Activated CD4-positive, alpha-beta memory T cell treated with anti-CD3 and anti-CD28 coated beads for 36 hours (primary cell): ENCODE measurements at regions not wholly inside any gene's neighbourhood (a gene's known extent, or its start where the extent isn't known, plus 50 kb on each side); places are given as distances from the start of the nearest gene placed in this dataset.

Source experiments
- CTCF ChIA-PET: fragments of 350-600 bp; sonication (Branson Sonifier 250); formaldehyde crosslinking; loops from one replicate; lab custom pipeline; 2021; ENCODE audit warnings: antibody characterized with exemption, inconsistent platforms; lab: Charles Lee
- POLR2A ChIA-PET: fragments of 350-600 bp; sonication (Branson Sonifier 250); formaldehyde crosslinking; loops from one replicate; lab custom pipeline; 2021; ENCODE audit warnings: antibody characterized with exemption; lab: Charles Lee
- DNase-seq: peaks from one replicate; pipeline ENCODE4 v3.0.0-alpha.2; 2020
- H3K27ac Mint-ChIP-seq: one replicate; pipeline ENCODE4 v1.8.0; 2021; ENCODE audit warnings: mixed read lengths
- H3K27me3 Mint-ChIP-seq: one replicate; pipeline ENCODE4 v1.8.0; 2021; ENCODE audit warnings: mixed read lengths
- H3K36me3 Mint-ChIP-seq: one replicate; pipeline ENCODE4 v1.8.0; 2021; ENCODE audit warnings: mixed read lengths
- H3K4me1 Mint-ChIP-seq: one replicate; pipeline ENCODE4 v1.8.0; 2021; ENCODE audit warnings: low read depth, mixed read lengths
- H3K4me3 Mint-ChIP-seq: one replicate; pipeline ENCODE4 v1.8.0; 2021; ENCODE audit warnings: mild to moderate bottlenecking, mixed read lengths
- H3K9me3 Mint-ChIP-seq: one replicate; pipeline ENCODE4 v1.8.0; 2021; ENCODE audit warnings: mixed read lengths
- intact Hi-C: fragments of 100-400 bp; cut with micrococcal nuclease; formaldehyde crosslinking; loops from one replicate; pipeline ENCODE4 v1.15.1; 2023

DNA sequence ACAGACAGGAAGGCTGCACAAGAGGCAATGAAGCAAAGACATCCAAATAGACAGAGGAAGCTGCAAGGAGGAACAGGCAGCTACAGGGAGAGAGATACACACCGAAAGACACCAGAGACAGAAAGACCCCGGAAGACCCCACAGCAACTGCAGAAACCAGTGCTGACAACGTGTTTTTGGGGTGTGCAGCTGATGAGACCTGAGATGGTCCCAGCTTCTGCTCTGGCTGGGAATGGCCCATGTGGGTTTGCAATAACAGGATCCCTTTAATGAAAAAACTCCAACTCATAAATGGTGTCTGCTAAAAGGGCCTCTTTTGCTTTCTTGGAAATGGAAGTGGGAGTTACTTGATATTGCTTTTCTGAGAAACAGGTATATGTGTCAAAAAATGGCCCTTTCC lies 101.5 kb upstream of the CDH11 start:
- no peaks in the 10 kb centered on the region for H3K27me3 Mint-ChIP-seq

DNA sequence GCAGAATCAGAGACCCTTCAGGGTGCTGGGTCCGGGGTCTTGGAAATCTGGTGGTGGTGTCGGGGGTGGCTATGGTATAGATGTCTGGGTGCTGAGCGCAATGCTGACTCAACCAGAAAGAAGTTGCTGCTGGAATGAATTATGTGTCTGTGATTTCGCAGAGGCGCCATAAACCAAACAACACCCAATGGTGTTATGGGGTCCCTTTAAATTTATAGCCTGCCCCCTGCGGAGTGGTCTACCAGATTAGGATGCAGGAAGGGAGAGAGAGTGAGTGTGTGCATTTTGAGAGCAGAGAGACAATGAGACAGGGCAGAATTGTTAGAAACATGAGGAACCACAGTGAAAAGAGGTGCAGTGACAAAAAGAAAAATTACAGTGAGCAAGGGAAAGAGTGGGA lies 100.7 kb upstream of the CDH11 start:
- Mint-ChIP-seq H3K4me3 (no peak overlapping the region), H3K36me3 (no peaks in the 10 kb centered on the region), H3K9me3 (no peaks in the 10 kb centered on the region), H3K27me3 (no peaks in the 10 kb centered on the region), H3K27ac (no peak overlapping the region), H3K4me1 (no peaks in the 10 kb centered on the region)
- intact Hi-C loops = no loop called here
- DNase-seq = no peak
- POLR2A ChIA-PET = no interaction called here
- CTCF ChIA-PET = no interaction called here

More for the DNA sequence above, 101.5 kb upstream of the CDH11 start:
- ChIA-PET CTCF (no interaction called here), POLR2A (no interaction called here)
- no peak overlapping the region for H3K4me3 Mint-ChIP-seq
- no peaks in the 10 kb centered on the region for H3K4me1 Mint-ChIP-seq
- H3K27ac Mint-ChIP-seq = no peak overlapping the region
- no peaks in the 10 kb centered on the region for H3K36me3 Mint-ChIP-seq
- intact Hi-C loops = no loop called here
- no peak for DNase-seq
- H3K9me3 Mint-ChIP-seq = no peaks in the 10 kb centered on the region

DNA sequence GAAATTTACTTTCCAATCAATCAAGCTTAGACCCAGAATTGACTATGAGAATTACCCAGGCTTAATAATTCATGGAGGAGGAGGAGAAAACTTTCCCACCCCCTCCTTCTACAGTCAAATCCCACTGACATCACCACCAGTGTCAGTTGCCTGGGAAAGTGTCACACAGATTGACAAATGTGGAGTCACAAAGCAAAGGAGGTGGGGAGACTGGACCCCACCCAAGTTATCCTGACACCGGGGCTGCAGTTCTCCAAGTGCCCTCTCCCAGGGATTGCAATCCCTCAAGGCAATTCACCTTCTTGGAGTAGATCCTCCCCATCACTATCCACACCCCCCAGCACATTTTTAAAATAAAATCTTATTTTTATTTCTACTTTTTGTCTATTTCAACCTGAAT lies 100.2 kb upstream of the CDH11 start:
- intact Hi-C loops = no loop called here
- H3K4me3 Mint-ChIP-seq = no peak overlapping the region
- H3K9me3 Mint-ChIP-seq = no peaks in the 10 kb centered on the region
- no peak overlapping the region for H3K27ac Mint-ChIP-seq
- CTCF ChIA-PET = no interaction called here
- H3K36me3 Mint-ChIP-seq = no peaks in the 10 kb centered on the region
- no peaks in the 10 kb centered on the region for H3K27me3 Mint-ChIP-seq
- no peaks in the 10 kb centered on the region for H3K4me1 Mint-ChIP-seq
- POLR2A ChIA-PET = no interaction called here
- no peak for DNase-seq

DNA sequence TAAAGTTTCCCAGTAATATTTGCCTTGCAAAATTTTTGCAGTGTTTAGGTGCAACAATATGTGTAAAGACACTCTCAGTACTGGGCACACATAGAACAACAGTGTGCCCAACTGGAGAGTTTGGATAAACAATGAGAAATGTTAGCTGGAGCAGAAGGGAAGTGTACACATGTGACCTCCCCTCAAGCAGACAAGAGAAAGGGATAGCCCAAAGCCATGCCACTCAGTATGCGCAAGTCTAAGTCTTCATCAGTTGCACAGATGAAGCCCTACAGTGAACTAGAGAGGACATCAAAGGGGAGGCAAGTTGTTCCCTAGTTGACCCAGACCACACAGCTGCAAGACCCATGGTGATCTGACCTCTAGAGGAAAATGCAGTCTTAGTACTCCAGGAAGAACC lies 97.9 kb upstream of the CDH11 start:
- no peak for DNase-seq
- ChIA-PET CTCF (no interaction called here), POLR2A (no interaction called here)
- intact Hi-C loops = no loop called here
- no peaks in the 10 kb centered on the region for H3K36me3 Mint-ChIP-seq
- H3K27ac Mint-ChIP-seq = no peak overlapping the region
- H3K27me3 Mint-ChIP-seq = no peaks in the 10 kb centered on the region
- H3K4me3 Mint-ChIP-seq = no peak overlapping the region
- no peaks in the 10 kb centered on the region for H3K4me1 Mint-ChIP-seq
- no peaks in the 10 kb centered on the region for H3K9me3 Mint-ChIP-seq

DNA sequence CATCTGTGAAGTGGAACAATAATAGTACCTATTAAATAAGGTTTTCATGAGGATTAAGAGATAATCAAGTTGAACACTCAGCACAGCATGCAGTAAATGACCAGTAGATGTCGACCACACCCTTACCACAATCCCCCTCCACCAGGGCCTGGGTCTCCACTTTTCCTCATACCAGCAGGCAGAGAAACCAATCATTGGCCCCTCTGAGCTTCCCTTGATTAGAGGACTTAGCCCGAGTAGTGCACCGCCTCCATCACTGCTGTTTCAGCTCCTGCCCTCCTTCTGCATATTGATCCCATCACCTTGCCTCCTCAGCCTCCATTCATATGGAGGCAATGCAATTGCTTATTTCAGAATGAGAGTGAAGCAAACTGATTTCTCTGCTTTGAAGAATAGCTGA lies 96.5 kb upstream of the CDH11 start:
- Mint-ChIP-seq H3K36me3 (no peaks in the 10 kb centered on the region), H3K27me3 (no peaks in the 10 kb centered on the region), H3K4me3 (no peak overlapping the region), H3K4me1 (no peaks in the 10 kb centered on the region), H3K27ac (no peak overlapping the region), H3K9me3 (peaks cover 2% of the 10 kb centered on the region)
- ChIA-PET CTCF (no interaction called here), POLR2A (no interaction called here)
- intact Hi-C loops = no loop called here
- no peak for DNase-seq

DNA sequence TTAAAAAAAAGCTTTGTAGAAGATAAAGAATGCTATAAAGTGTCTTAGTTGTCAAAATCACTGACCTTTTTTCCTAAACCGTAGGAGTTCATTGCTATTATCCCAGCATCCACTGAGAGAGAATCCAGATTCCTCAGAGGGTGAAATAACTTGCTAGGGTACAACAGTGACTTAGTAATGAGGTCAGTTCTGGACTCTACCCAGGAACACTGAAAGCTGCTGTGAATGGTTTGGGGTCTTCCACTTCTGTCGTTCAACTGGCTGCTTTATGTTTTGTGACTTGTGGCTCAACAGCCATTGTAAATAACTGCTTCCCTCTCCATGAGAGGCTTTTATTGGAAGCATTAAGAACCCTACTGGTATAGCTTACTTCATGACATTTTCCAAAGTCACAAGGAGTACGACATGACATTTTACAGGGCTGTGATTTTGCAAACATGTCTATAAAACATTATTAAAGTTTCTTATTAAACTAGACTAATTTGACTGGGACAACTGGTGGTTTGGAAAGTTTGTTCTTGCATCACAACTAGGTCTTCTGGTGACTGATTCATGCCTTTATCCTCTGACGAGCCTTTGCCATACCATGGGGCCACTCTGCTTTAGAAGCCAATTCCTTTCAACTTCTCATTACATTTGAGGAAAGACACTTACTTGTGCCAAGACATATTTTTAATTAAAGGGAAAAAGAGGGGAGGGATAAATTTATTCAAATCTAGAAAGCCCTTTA lies 92.2 kb upstream of the CDH11 start:
- CTCF ChIA-PET = no interaction called here
- intact Hi-C loops = no loop called here
- POLR2A ChIA-PET = no interaction called here
- Mint-ChIP-seq H3K9me3 (peaks cover 2% of the 10 kb centered on the region), H3K27ac (no peak overlapping the region), H3K36me3 (no peaks in the 10 kb centered on the region), H3K4me1 (no peaks in the 10 kb centered on the region), H3K4me3 (no peak overlapping the region), H3K27me3 (no peaks in the 10 kb centered on the region)
- DNase-seq = no peak

DNA sequence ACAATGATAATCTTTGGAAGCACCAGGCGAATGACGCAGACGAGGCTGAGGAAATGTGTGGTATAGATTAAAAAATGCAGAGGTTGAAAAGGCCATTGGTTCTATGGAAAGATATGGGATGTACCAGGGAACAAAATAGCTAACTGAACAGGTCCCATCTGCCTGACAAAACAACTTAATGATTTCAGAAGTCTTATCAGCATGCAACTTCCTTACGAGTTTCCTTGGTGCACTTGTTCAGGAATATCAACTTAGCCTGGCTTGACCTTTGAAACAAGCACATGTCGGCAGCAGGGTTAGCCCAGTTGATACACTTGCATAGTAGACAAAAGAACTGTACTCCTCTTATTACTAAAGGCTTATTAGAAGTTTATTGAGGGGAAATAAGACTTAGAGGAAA lies 90.9 kb upstream of the CDH11 start:
- CTCF ChIA-PET = no interaction called here

DNA sequence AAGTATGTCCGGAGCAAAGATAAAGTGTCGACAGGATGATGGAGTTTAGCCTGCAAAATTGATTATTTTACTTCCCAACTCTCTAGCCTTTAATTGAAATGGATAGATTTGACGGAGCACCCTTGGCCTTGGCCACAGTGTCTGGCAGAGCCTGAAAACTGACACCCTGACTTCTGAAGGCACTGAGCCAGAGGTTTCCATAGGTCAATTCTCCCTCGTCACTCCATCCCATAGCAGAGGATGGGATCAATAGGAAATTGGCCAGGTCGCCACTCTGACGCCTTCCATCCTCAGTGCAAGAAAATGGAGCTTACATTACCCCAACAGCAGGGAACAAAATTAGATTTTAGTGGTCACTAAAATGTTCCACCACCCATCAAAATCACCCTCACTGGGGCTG lies 90.4 kb upstream of the CDH11 start:
- CTCF ChIA-PET = no interaction called here
- Mint-ChIP-seq H3K4me3 (no peak overlapping the region), H3K27me3 (no peaks in the 10 kb centered on the region), H3K27ac (no peak overlapping the region), H3K4me1 (no peaks in the 10 kb centered on the region), H3K9me3 (peaks cover 2% of the 10 kb centered on the region), H3K36me3 (no peaks in the 10 kb centered on the region)
- intact Hi-C loops = no loop called here
- POLR2A ChIA-PET = no interaction called here
- DNase-seq = no peak

More for the DNA sequence above, 90.9 kb upstream of the CDH11 start:
- H3K4me3 Mint-ChIP-seq = no peak overlapping the region
- DNase-seq = no peak
- no peaks in the 10 kb centered on the region for H3K4me1 Mint-ChIP-seq
- intact Hi-C loops = no loop called here
- POLR2A ChIA-PET = no interaction called here
- H3K36me3 Mint-ChIP-seq = no peaks in the 10 kb centered on the region
- no peaks in the 10 kb centered on the region for H3K27me3 Mint-ChIP-seq
- H3K27ac Mint-ChIP-seq = no peak overlapping the region
- peaks cover 2% of the 10 kb centered on the region for H3K9me3 Mint-ChIP-seq

DNA sequence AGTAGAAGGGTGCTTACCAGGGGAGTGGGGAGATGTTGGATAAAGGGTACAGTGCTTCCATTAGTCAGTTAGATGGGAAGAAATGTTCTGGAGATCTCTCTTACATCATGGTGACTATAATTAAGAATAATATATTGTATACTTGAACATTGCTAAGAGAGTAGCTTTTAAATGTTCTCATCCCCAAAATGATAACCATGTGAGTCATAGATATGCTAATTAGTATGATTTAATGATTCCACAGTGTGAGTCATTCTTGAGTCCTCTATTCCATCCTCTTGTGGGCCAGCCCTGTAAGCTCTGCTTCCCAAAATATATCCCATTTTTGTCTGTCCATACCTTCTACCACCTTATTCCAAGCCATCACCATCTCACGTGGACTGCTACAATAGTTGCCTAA lies 80.6 kb upstream of the CDH11 start:
- Mint-ChIP-seq H3K4me3 (no peak overlapping the region), H3K36me3 (no peaks in the 10 kb centered on the region), H3K9me3 (peaks cover 24% of the 10 kb centered on the region), H3K4me1 (no peaks in the 10 kb centered on the region), H3K27ac (no peak overlapping the region), H3K27me3 (no peaks in the 10 kb centered on the region)
- DNase-seq = no peak
- intact Hi-C loops = no loop called here
- ChIA-PET POLR2A (no interaction called here), CTCF (no interaction called here)

DNA sequence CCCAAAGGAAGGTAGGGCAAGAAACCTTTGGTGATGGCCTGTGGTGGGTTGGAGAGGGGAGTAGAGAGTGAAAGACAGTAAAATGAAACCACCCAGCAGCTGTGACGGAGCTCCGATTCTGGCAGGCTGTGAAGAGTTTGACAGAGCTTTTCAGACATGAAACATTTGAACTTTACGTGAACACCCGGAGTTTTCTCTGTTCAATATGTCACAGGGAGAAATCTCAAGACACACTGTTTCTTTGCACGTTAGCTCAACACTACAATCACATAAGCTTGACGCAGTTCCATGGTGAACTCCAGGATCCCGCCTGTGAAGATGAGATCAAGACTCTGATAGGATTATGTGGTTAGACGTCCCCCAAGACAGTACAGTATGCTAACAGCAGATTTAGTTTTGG lies 79.6 kb upstream of the CDH11 start:
- no peaks in the 10 kb centered on the region for H3K4me1 Mint-ChIP-seq
- H3K4me3 Mint-ChIP-seq = no peak overlapping the region
- no peak overlapping the region for H3K27ac Mint-ChIP-seq
- CTCF ChIA-PET = no interaction called here
- POLR2A ChIA-PET = no interaction called here
- peaks cover 24% of the 10 kb centered on the region for H3K9me3 Mint-ChIP-seq
- no peak for DNase-seq
- no peaks in the 10 kb centered on the region for H3K36me3 Mint-ChIP-seq
- intact Hi-C loops = no loop called here
- H3K27me3 Mint-ChIP-seq = no peaks in the 10 kb centered on the region

DNA sequence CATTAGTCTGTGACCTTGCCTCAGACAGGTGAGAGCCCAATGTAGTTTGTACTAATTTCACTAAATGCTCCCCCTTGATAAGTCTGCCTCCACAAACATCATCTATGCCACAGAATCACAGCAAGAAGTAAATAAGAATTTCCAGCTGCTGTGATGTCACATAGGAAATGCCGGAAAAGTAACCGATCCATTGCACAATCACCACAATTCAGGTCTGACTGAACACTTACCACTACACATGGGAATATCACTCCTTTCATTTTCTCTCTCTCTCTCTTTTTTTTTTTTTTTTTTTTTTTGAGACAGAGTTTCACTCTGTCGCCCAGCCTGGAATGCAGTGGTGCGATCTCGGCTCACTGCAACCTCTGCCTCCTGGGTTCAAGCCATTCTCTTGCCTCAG lies 79.0 kb upstream of the CDH11 start:
- intact Hi-C loops = no loop called here
- H3K27ac Mint-ChIP-seq = no peak overlapping the region
- no peak overlapping the region for H3K4me3 Mint-ChIP-seq
- no peaks in the 10 kb centered on the region for H3K27me3 Mint-ChIP-seq
- peaks cover 24% of the 10 kb centered on the region for H3K9me3 Mint-ChIP-seq
- POLR2A ChIA-PET = no interaction called here
- H3K4me1 Mint-ChIP-seq = no peaks in the 10 kb centered on the region
- DNase-seq = no peak
- H3K36me3 Mint-ChIP-seq = no peaks in the 10 kb centered on the region
- CTCF ChIA-PET = no interaction called here

DNA sequence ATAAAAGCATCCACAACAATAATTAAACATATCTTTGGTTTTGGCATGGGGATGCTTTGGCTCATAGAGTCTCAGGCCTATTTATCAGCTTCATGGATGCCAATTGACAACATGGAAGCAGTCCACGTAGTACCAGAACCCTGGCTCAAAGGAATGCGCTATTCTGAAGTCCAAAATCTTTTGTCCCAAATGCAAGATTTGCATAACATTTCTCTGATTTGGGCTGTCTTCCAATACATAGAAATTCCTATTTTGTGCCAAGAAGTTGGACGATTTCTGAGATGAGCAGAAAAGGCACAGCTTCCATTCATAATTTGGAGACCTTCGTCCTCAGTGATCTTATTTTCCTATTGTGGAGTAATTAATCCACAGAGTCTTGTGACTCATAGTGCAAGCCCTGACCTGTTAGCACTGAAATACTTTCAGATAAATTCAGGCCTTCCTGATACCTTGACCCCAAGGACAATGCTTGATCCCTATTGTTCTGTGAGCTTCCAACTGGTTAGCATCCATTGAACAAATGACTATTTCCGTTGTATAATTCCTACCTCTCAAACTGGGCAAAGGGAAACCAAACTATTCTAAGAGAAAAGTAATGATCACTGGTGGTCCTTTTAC lies 78.4 kb upstream of the CDH11 start:
- no peak for DNase-seq
- no peaks in the 10 kb centered on the region for H3K27me3 Mint-ChIP-seq
- H3K9me3 Mint-ChIP-seq = peaks cover 24% of the 10 kb centered on the region
- POLR2A ChIA-PET = no interaction called here
- intact Hi-C loops = no loop called here
- no peaks in the 10 kb centered on the region for H3K36me3 Mint-ChIP-seq
- CTCF ChIA-PET = no interaction called here
- H3K27ac Mint-ChIP-seq = no peak overlapping the region
- H3K4me1 Mint-ChIP-seq = no peaks in the 10 kb centered on the region
- no peak overlapping the region for H3K4me3 Mint-ChIP-seq

DNA sequence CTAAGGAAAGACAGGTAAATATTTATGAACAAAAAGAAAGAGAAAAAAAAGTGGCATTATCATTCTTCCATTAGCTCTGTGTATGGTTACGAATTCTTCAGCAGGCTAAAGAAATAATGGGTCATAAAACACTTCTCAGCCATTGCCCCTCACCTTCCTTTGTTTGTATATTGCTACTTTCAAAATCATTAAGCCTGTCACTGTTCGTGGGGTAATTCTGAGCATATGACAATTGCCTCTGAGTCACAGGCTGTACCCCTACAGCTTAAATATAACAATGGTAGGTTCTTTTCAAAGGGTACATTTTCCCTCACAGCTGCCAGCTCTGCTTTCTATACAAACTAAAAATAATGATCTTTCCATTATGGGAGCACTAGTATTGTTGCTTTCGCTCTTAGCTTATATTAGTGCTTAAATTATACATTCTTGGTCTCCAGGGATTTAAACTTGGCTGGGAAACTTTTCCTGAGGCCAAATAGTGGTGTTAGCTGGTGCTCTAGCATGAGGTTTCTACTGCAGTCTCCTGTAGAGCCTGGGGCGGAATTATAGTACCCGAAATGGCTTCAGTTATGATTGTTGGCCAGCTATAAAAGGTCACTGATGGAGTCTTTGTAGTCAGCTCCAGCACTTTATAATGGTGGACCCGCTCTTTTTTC lies 74.7 kb upstream of the CDH11 start:
- Mint-ChIP-seq H3K27me3 (no peaks in the 10 kb centered on the region), H3K4me1 (no peaks in the 10 kb centered on the region), H3K9me3 (peaks cover 15% of the 10 kb centered on the region), H3K27ac (no peak overlapping the region), H3K36me3 (no peaks in the 10 kb centered on the region), H3K4me3 (no peak overlapping the region)
- POLR2A ChIA-PET = no interaction called here
- intact Hi-C loops = no loop called here
- CTCF ChIA-PET = no interaction called here
- no peak for DNase-seq
